Epidermal melanocyte (primary cell): ENCODE measurements at regions not wholly inside any gene's neighbourhood (a gene's known extent, or its start where the extent isn't known, plus 50 kb on each side); places are given as distances from the start of the nearest gene placed in this dataset.

Experiments used
- DNase-seq: peaks from one replicate; pipeline ENCODE4 v3.0.0; 2011; ENCODE audit warnings: low spot score; ENCODE audit not compliant: insufficient read length

GRCh38 chr3:193873426-193874201 is 262.3 kb upstream of the HES1 start:
- DNase-seq: no peak

DNA sequence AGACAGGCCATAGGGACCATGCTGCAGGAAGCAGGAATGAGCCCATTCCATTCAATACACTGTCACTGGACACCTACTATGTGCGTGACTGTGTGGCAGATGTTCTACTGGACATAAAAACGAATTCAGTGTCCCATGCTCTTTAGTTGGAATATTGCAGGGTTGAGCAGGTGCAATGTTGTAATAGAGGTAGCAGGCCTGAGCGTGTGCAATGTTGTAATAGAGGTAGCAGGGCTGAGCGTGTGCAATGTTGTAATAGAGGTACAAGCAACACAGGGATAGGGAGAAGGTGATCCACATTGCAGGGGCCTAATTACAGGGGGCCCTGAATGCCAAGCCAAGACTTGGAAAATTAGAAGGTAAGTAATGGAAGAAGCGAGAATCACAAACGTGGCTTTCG is 261.4 kb upstream of the HES1 start:
- DNase-seq: no peak

GRCh38 chr3:193874997-193875593 is 260.9 kb upstream of the HES1 start:
- DNase-seq: no peak

DNA sequence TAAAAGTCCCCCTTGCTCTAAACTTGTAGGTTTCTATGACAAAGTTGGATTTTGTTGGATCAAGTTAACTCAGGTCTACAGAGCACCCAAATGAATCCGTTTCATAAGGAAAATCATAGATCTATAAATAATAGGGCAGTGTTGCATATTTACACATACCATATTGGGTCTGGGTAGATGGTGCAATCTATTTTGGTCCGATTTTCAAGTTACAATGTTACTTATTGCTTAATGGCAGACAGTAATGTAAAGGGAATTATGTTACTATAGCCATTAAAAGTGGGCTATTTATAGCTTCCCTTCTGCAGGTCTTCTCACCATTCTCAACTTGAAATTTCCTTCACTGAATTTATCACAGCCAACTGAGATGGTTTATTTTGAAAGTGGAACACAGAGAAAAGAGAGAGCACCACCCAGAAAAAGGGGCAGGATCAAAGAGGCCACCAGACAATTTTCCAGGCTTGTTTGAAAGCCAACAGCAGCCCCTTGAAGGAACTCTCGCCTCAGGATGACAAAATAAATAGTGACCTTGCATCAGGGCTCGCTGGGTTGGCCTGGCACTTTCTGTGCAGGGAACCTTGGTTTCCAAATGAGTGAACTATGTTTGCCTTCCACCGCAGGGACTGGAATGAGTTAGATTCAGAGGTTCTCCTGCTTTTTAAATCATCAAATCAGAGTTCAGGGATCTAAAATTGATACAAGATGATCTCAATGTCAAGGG is 260.2 kb upstream of the HES1 start:
- no peak for DNase-seq

- no peak for DNase-seq
These were observed 256.7 kb upstream of the HES1 start for GRCh38 chr3:193879099-193879863.

DNA sequence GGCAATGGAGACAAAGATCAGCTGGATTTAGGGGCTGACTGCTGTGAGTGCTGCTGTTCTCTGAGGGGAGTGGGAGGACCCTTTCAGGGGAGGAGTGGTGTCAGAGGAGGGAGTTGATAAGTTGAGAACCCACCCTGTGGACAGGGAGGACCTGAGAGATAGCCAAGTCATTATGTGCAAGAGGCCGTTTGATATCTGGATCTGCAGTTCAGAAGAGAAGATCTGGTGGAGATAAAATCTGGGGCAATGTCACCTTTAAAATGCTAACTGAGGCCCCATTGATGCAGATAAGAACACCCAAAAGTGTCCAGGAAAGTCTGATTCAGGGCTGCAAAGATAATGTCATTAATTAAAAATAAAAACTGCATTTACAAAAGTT is 256.1 kb upstream of the HES1 start:
- no peak for DNase-seq

DNA sequence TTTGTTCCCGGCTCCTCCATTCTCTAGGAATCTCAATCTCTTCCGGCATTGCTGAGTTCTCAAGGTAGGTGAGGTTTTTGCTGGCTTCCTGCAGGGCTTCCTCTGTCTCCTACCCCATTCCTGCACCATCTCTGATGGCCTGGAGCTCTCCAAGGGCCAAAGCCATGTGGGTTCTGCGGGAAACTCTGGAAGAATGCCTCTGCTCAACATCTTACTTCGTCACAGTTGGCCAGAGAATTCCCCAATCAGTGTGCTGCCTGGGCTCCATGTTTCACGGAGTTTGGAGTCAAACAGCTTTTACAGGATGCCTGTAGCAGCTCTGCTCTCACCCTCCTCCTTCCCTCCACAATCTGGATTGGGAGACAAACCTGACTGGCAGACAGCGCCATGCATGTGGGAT is 253.9 kb upstream of the HES1 start:
- DNase-seq: no peak

- no peak for DNase-seq
These were observed 252.4 kb upstream of the HES1 start for GRCh38 chr3:193883551-193883950.

DNA sequence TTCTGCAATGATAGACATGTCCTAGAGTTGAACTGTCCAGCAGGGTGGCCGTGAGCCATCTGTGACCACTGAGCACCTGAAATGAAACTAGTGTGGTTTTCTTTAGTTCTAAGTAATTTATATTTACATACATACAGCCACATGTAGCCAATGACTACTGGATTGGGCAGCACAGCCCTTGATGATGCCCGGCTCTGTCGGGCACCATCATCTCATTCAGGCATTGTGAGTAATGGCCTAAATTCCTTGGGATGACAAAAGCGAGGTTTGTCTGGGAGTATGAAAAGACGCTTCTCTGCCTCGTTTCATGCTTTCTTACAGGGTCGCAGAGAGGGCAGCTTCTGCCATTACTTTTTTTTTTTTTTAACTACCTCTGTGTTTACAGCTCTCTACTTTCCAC is 251.9 kb upstream of the HES1 start:
- no peak for DNase-seq

DNA sequence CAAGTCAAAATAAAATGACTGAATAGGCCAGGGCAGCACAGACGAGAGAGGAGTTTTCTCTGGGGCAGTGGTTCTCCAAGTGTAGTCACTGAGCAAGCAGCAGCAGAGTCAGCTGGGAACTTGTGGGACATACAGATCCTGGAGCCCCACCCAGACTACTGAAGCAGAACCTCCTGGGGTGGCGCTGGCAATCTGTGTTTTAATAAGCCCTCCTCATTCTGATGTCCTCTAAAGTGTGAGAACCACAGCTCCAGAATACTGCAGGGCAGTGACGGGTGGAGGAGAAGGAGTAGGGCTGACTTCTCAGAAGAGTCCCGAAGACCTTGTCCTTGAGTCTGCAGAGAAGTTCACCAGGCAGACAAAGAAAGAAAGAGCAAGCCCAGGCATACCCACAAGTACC is 251.3 kb upstream of the HES1 start:
- no peak for DNase-seq

GRCh38 chr3:193885832-193886231 is 250.1 kb upstream of the HES1 start:
- no peak for DNase-seq

GRCh38 chr3:193890016-193890897 is 245.7 kb upstream of the HES1 start:
- no peak for DNase-seq

DNA sequence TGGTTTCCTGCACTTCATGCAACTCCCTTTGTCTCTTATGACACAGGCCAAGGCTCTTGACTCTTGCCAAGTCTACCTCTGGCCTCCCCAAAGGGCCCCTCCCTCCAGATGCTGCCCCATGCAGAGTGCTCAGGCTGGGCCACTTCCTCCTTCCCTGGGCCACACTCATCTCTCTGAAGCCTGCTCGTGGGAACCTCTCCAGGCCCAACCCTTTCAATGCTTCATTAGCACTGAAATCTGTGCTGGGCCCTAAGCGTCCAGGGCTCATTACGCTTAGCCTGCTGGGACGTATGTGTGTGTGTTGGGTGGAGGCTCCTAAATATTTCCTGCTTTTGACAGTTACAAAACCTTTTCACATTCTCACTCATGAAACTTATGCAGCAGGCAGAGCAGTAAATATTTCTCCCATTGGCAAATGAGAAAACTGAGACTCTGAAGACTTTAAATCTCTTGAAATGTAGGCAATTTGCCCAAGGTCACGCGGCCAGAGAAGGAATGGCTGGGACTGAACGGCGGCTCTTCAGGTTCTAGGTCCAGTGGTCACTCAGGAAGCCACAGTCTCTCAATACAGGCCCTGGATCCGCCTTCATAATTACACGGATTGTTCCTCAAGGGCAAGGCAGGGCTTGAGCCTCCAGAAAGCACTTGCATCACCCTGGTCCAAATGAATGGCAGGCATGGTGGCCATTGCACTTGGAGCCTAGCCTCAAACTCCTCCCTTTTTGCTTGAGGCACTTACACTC is 241.7 kb upstream of the HES1 start:
- no peak for DNase-seq

GRCh38 chr3:193895409-193895808 is 240.5 kb upstream of the HES1 start:
- DNase-seq: peak; percentile 61

GRCh38 chr3:193896419-193896818 is 239.5 kb upstream of the HES1 start:
- DNase-seq: no peak

DNA sequence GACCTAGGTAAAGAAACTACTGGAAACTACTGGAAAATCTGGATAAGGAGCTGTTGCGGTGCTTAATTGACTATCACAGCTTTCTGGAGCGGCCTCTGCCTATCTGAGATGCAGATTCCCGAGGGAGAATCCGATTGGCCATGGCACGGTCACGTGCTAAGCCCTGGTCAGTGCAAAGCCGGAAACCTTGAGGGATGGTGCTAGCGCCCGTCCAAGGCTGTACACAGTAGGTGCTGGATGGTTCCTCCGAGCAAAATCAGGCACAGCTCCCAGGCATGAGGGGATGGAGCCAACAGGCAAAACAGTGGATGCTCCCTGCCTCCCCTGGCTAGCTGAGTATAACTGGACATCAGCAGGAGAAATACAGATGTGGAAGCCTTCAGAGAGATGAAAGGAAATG is 238.7 kb upstream of the HES1 start:
- DNase-seq: no peak

DNA sequence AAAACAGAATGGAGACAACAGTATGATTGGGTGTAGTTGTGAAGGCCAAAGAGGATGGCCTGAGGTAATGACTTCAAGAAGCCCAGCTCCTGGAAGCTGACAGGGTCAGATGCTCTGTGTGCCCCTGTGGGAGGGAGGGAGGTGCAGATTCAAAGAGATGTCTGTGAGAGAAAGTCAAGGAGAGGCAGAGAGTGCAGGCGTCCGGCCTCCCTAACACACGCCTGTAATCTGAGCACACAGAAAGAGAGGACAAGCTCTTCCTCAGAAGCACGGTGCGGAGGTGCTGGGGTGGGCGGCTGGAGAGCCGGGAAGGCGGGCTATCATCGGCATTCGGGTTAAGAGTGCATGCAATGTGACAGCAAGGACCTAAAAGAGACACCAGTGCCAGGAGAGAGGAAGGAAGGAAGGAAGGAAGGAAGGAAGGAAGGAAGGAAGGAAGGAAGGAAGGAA is 238.2 kb upstream of the HES1 start:
- no peak for DNase-seq

- no peak for DNase-seq
These were observed 236.9 kb upstream of the HES1 start for GRCh38 chr3:193899001-193899400.

DNA sequence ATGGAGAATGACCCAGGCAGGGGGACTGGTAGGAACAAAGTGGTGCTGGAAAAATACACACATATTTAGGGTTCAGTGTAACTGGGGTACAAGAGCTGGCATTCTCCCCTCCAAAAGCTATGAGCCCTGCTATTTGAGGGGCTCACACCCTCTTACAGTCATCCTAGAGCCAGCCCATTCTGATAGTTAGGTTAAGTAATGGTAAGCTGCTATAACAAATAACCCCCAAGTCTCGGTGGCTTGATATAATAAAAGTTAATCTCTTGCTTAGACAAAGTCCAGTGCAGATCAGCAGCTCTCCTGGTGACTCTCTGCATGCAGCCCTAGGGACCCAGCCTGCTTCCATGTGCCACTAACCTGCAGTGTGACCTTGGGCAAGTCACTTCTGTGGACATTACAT is 234.9 kb upstream of the HES1 start:
- no peak for DNase-seq
